Activated naive CD4-positive, alpha-beta T cell treated with anti-CD3 and anti-CD28 coated beads, Interleukin-2, amount 10 ng/mL, durations not matched to agents 7 days and 5 days (primary cell): ENCODE measurements at regions not wholly inside any gene's neighbourhood (a gene's known extent, or its start where the extent isn't known, plus 50 kb on each side); places are given as distances from the start of the nearest gene placed in this dataset.

ENCODE experiments used
- CTCF ChIA-PET: fragments of 350-600 bp; sonication (Branson Sonifier 250); formaldehyde crosslinking; loops from one replicate; lab custom pipeline; 2021; ENCODE audit warnings: antibody characterized with exemption; lab: Charles Lee
- DNase-seq: peaks from one replicate; pipeline ENCODE4 v3.0.0-alpha.2; 2020
- H3K27ac Mint-ChIP-seq: one replicate; pipeline ENCODE4 v1.8.0; 2021; ENCODE audit warnings: mild to moderate bottlenecking, moderate library complexity, mixed read lengths
- H3K27me3 Mint-ChIP-seq: one replicate; pipeline ENCODE4 v1.8.0; 2021; ENCODE audit warnings: mild to moderate bottlenecking, mixed read lengths
- H3K36me3 Mint-ChIP-seq: one replicate; pipeline ENCODE4 v1.8.0; 2021; ENCODE audit warnings: mixed read lengths
- H3K4me1 Mint-ChIP-seq: one replicate; pipeline ENCODE4 v1.8.0; 2021; ENCODE audit warnings: mixed read lengths
- H3K4me3 Mint-ChIP-seq: one replicate; pipeline ENCODE4 v1.8.0; 2021; ENCODE audit warnings: mild to moderate bottlenecking, moderate library complexity, mixed read lengths
- H3K9me3 Mint-ChIP-seq: one replicate; pipeline ENCODE4 v1.8.0; 2021; ENCODE audit warnings: mixed read lengths

DNA sequence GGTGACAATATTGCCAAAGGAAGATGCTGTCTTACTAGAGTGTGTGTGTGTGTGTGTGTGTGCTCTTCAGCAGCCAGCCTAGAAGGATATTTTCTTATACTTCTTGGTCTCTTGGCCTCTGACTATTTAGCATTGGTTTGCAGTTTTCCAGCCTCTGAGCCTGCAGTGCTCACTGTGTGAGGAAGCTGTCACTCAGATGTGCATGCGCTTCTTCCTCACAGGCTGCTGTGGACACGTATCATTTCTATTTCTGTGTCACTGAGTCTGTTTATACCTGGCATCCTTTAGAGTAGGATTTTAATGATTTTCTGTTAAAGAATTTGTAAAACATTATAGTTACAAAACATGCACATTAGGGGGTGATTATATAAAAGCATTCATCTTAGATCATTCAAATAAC is 83.3 kb downstream of the ALDH8A1 start:
- H3K4me1 Mint-ChIP-seq, result peaks cover 11% of the 10 kb centered on the region
- no peaks in the 10 kb centered on the region for H3K27me3 Mint-ChIP-seq
- H3K27ac Mint-ChIP-seq, result no peak overlapping the region
- H3K9me3 Mint-ChIP-seq, result no peaks in the 10 kb centered on the region
- DNase-seq, result no peak
- no peak overlapping the region for H3K4me3 Mint-ChIP-seq
- CTCF ChIA-PET, result no interaction called here
- no peaks in the 10 kb centered on the region for H3K36me3 Mint-ChIP-seq

DNA sequence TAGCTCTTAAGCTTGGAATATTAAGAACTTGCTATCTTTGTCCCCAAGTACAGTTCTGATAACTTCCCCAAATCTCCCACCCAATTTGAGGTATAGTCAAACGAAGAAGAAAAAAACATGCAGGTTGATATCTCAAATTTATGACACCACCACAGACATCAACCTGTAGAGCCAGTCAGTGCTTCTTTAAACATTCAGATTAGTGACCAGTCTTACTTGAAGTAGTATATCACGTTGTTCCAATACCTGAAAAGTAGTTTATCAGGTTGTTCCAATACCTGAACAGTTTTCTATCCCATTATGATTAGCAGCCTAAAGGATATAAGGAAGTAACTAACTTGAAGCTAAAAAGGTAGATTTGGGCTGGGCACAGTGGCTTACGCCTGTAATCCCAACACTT is 85.3 kb downstream of the ALDH8A1 start:
- Mint-ChIP-seq H3K36me3 (no peaks in the 10 kb centered on the region), H3K4me3 (no peak overlapping the region), H3K4me1 (no peaks in the 10 kb centered on the region), H3K27ac (no peak overlapping the region), H3K27me3 (no peaks in the 10 kb centered on the region), H3K9me3 (no peaks in the 10 kb centered on the region)
- CTCF ChIA-PET, result interaction anchor here (1.1 to 1.7 kb wide), 2 partner anchors 18 to 708 kb away, joined by 3 to 5 read pairs; no protein-coding TSS in a partner anchor
- no peak for DNase-seq

DNA sequence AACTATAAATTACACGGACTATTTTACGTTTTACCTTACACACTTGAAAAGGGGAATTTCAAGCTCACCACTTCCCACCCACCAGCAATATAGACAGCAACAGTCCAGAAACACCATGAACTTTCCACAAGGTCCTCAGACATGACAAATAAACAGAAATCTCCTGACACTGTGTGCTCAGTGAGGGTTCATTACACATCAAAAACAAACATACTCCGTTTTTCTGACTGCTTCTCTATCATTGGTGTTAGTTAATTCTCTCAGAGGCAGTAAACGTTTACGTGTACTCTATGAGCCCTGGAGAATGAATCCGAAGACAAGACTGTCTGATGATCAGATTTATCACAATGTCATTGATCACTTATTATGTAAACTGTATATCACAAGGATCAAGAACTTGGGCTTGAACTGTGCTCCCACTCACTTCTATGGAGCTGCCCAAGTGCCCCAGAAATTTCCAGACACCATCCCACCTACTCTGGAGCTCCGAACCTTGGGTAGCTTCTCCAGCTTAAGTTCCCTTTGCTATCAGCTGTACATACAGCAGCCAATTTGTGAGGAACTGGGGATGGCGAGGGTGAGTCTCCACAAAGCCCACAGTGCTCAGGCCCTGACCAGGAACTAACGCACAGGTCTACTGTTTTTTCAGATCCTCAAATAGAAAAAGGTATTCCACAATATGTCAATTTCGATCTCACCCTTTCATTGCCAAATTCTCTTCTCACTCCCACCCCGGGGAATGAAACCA is 86.0 kb downstream of the ALDH8A1 start:
- Mint-ChIP-seq H3K27me3 (no peaks in the 10 kb centered on the region), H3K36me3 (no peaks in the 10 kb centered on the region), H3K9me3 (no peaks in the 10 kb centered on the region), H3K4me1 (no peaks in the 10 kb centered on the region), H3K27ac (no peak overlapping the region), H3K4me3 (no peak overlapping the region)
- no peak for DNase-seq
- CTCF ChIA-PET, result interaction anchor here (1.7 kb wide), 1 partner anchor 19 kb away, joined by 5 read pairs; no protein-coding TSS in a partner anchor

DNA sequence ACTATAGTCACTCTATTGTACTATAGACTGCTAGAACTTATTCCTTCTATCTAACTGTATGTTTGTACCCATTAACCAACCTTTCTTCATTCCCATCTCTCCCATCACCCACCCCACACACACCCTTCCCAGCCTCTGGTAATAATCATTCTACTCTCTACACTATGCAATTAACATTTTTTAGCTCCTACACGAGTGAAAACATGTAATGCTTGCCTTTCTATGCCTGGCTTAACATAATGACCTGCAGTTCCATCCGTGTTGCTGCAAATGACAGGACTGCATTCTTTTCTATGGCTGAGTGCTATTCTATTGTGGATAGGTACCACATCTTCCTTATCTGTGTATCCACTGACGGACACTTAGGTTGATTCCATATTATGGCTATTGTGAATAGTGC is 95.5 kb downstream of the ALDH8A1 start:
- H3K36me3 Mint-ChIP-seq, result no peaks in the 10 kb centered on the region
- H3K4me1 Mint-ChIP-seq, result no peaks in the 10 kb centered on the region
- CTCF ChIA-PET, result interaction anchor here (1.1 to 1.2 kb wide), 2 partner anchors 12 to 67 kb away, joined by 3 to 5 read pairs; no protein-coding TSS in a partner anchor
- H3K9me3 Mint-ChIP-seq, result no peaks in the 10 kb centered on the region
- H3K27me3 Mint-ChIP-seq, result peaks cover 3% of the 10 kb centered on the region
- DNase-seq, result no peak
- no peak overlapping the region for H3K4me3 Mint-ChIP-seq
- no peak overlapping the region for H3K27ac Mint-ChIP-seq

DNA sequence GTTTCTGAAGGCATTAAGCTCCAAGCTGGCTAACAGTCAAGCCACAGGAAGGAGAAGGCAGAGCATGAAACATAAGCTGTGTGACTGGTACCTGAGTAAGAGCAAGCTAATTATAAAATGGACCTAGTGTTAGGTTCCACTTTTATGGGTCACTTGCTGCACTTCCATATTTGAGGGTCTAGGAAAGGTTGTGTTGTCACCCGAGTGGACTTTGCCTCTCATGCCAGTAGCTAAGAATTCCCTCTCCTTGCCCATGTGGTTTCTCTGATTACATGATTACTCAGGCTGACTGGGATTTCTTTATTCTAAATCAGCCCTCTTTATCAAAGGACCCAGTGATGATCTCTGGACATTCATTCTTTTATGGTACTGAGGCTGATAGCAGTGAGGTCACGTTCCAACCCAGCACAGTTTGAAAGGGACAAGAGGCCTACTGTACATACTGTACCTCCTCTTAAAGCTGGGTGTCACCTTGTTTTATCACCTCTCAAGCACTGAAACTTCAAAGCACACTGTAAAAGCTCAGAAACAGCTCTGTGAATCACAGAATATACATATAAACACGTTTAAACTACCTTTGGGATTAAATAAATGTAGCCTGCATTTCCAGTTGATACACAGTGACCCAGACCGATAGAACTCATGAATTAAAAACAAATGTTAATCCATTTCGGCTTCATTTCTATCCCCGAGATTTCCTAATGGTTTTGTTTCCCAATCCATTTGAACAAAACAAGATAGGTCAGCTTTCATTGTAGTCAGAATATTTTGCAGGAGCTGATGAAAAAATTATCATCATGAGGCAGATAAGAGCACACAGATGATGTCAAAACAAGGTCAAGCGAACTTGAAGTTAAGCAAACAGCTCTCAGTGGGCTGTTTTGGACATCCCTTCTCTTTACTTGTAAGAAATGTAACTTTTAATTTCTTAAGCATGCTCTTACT is 96.5 kb downstream of the ALDH8A1 start:
- H3K27ac Mint-ChIP-seq, result no peak overlapping the region
- H3K4me1 Mint-ChIP-seq, result no peaks in the 10 kb centered on the region
- H3K9me3 Mint-ChIP-seq, result no peaks in the 10 kb centered on the region
- no peak for DNase-seq
- CTCF ChIA-PET, result interaction anchor here (1.1 to 1.2 kb wide), 2 partner anchors 11 to 66 kb away, joined by 3 to 5 read pairs; no protein-coding TSS in a partner anchor
- H3K27me3 Mint-ChIP-seq, result peaks cover 7% of the 10 kb centered on the region
- no peaks in the 10 kb centered on the region for H3K36me3 Mint-ChIP-seq
- H3K4me3 Mint-ChIP-seq, result no peak overlapping the region

DNA sequence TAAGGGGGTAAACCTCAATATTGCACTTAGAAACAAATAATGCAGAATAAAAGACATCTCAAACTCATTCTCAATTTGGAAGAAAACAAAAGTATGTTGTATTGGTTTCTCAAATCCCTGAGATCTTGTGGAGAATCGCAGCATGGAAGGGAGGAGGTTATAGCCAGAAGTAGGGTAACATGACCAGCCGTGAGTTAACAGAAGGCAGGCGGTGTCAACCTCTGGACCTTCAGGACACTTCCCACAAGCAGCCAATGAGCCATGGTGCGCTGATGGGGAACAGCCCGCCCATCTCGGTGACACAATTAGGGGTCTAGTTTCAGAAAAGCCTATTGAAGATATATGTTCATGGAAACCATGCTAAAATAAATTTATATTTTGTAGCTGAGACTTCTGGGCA is 98.4 kb downstream of the ALDH8A1 start:
- no peaks in the 10 kb centered on the region for H3K4me1 Mint-ChIP-seq
- H3K36me3 Mint-ChIP-seq, result no peaks in the 10 kb centered on the region
- DNase-seq, result no peak
- H3K27ac Mint-ChIP-seq, result no peak overlapping the region
- H3K9me3 Mint-ChIP-seq, result no peaks in the 10 kb centered on the region
- CTCF ChIA-PET, result no interaction called here
- H3K27me3 Mint-ChIP-seq, result peaks cover 10% of the 10 kb centered on the region
- H3K4me3 Mint-ChIP-seq, result no peak overlapping the region

DNA sequence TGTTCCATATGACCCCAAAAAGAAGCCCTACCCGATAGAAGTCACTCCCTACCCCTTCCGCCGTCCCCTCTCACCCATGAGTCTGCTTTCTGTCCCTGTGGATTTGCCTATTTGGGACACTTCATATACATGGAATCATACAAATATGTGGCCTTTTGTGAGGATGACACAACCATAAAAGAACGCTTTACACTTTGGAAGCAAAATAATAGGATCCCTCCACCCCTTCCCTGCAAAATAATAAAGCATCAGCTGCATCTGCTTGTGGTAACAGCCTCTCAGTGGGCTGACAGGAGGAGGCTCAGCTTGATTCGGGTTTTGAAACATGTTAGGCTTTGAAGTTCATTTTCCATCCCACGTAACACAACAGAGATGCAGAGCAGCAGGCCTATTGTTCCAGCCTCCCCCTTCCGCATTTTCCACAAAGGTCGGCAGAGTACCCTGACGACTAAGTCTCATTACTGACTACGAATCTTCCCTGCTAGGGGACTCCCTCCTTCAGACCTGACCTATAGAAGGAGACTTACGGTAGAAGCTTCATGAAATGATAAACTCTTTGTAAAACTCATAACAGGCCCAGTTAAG is 99.1 kb downstream of the ALDH8A1 start:
- no peak for DNase-seq
- Mint-ChIP-seq H3K36me3 (no peaks in the 10 kb centered on the region), H3K4me3 (no peak overlapping the region), H3K27me3 (peaks cover 12% of the 10 kb centered on the region), H3K9me3 (no peaks in the 10 kb centered on the region), H3K27ac (no peak overlapping the region), H3K4me1 (no peaks in the 10 kb centered on the region)
- CTCF ChIA-PET, result no interaction called here

DNA sequence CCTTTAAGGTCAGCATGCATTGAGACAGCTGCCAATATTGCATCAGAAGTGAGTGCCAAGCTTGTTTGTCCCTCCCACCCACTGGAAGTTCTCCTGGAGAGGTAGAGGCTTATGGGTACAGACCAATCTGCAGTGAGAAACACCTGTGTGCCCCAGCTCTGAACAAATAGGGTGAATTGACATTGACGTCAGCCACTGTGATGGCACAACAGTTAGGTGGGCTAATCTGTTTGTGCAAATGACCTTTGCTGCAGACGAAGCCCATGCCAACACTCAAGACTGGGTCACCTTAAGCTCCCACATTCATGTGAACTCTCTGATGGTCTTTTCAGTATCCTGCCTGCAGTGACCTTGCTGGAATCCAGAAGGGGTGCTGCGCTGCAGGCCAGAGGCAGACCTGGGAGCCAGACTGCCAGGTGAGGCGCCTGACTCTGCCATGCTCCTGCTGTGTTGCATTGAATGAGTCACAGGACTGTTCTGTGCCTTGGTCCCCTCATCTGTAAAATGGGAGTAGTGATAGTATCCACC is 99.9 kb downstream of the ALDH8A1 start:
- no peak overlapping the region for H3K27ac Mint-ChIP-seq
- no peak overlapping the region for H3K4me3 Mint-ChIP-seq
- DNase-seq, result no peak
- no peaks in the 10 kb centered on the region for H3K36me3 Mint-ChIP-seq
- H3K9me3 Mint-ChIP-seq, result no peaks in the 10 kb centered on the region
- CTCF ChIA-PET, result no interaction called here
- H3K4me1 Mint-ChIP-seq, result no peaks in the 10 kb centered on the region
- H3K27me3 Mint-ChIP-seq, result peaks cover 14% of the 10 kb centered on the region

DNA sequence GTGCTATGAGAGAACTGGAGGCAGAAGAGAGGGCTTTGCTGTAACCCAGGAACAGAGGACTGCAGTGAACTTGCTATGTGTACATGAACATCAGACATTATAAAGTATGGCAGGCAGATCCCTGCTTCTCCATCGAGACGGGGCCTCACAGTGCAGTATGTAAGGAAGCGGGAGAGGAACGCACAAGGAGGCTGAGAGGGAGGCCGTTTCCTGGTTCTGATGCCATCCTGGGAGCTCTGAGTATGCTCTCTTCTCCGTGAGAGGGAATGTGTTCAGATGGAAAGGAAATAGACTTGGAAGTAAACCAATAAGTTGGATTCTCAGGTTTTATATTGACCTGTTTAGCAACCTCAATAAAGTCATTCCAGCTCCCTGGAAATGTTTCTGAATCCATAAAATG is 101.8 kb downstream of the ALDH8A1 start:
- no peak overlapping the region for H3K27ac Mint-ChIP-seq
- CTCF ChIA-PET, result interaction anchor here (0.6 kb wide), 1 partner anchor 28 kb away, joined by 3 read pairs; no protein-coding TSS in a partner anchor

DNA sequence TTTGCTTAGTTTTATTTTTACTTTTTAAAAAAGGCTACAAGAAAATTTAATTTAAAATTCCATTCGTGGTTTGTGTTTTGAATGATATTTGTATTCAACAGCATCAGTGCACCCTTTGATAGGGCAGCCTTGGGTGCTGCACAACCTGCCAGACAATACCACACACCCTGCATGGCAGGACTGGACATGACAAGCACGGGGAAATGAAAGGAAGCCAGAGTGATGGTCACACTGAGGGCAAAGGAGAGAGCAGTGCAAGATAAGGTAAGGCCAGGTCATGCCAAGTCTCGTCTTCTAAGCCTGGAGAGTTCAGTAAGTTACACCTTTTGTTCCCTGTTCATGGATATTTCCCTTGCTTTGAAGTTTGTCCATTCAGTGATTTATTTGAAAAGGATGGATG is 103.0 kb downstream of the ALDH8A1 start:
- Mint-ChIP-seq H3K4me3 (no peak overlapping the region), H3K27ac (no peak overlapping the region), H3K9me3 (no peaks in the 10 kb centered on the region), H3K4me1 (no peaks in the 10 kb centered on the region), H3K27me3 (peaks cover 14% of the 10 kb centered on the region), H3K36me3 (no peaks in the 10 kb centered on the region)
- no peak for DNase-seq
- CTCF ChIA-PET, result no interaction called here

More for the DNA sequence above, 101.8 kb downstream of the ALDH8A1 start:
- Mint-ChIP-seq H3K4me1 (no peaks in the 10 kb centered on the region), H3K36me3 (no peaks in the 10 kb centered on the region), H3K9me3 (no peaks in the 10 kb centered on the region), H3K4me3 (no peak overlapping the region), H3K27me3 (peaks cover 14% of the 10 kb centered on the region)
- no peak for DNase-seq

DNA sequence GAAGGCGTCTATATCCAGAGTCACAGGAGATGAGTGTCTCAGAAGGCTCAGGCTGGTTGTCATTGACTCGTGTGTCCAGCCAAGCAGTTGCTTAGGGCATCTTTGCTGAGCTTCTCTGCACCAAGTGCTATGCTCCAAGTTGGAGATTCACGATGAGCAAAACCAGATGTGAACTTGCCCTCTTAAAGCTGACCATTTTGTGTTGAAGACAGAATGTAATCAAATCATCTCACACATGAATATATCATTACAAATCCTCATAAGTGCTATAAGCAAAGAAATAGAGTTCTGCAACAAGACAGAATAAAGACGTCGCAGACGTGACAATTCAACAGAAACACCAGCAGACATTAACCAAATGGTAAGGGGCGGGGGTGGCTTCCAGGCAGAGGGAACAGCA is 103.9 kb downstream of the ALDH8A1 start:
- H3K36me3 Mint-ChIP-seq, result no peaks in the 10 kb centered on the region
- CTCF ChIA-PET, result no interaction called here

DNA sequence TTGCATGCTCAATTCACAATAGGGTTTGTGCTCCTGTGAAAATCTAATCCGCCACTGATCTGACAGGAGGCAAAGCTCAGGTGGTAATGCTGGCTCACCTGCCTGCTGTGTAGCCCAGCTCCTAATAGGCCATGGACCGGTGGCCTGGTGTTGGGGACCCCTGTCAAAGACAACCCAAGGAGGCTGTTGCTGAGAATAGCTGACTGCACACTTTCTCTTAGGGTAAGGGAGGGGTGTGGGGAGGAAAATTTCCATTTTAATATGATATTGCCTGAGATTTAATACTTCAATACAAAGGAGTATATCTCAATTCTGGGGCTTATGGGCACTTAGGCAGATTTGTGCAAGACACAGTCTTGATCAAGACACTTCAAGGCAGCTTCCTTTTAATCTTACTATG is 105.8 kb downstream of the ALDH8A1 start:
- no peak for DNase-seq
- Mint-ChIP-seq H3K4me1 (no peaks in the 10 kb centered on the region), H3K36me3 (no peaks in the 10 kb centered on the region), H3K27ac (no peak overlapping the region), H3K27me3 (peaks cover 8% of the 10 kb centered on the region), H3K9me3 (no peaks in the 10 kb centered on the region), H3K4me3 (no peak overlapping the region)
- CTCF ChIA-PET, result interaction anchor here (1.2 kb wide), 1 partner anchor 13 kb away, joined by 3 read pairs; no protein-coding TSS in a partner anchor

More for the DNA sequence above, 103.9 kb downstream of the ALDH8A1 start:
- no peaks in the 10 kb centered on the region for H3K9me3 Mint-ChIP-seq
- no peaks in the 10 kb centered on the region for H3K4me1 Mint-ChIP-seq
- DNase-seq, result no peak
- H3K27me3 Mint-ChIP-seq, result peaks cover 14% of the 10 kb centered on the region
- no peak overlapping the region for H3K4me3 Mint-ChIP-seq
- no peak overlapping the region for H3K27ac Mint-ChIP-seq

DNA sequence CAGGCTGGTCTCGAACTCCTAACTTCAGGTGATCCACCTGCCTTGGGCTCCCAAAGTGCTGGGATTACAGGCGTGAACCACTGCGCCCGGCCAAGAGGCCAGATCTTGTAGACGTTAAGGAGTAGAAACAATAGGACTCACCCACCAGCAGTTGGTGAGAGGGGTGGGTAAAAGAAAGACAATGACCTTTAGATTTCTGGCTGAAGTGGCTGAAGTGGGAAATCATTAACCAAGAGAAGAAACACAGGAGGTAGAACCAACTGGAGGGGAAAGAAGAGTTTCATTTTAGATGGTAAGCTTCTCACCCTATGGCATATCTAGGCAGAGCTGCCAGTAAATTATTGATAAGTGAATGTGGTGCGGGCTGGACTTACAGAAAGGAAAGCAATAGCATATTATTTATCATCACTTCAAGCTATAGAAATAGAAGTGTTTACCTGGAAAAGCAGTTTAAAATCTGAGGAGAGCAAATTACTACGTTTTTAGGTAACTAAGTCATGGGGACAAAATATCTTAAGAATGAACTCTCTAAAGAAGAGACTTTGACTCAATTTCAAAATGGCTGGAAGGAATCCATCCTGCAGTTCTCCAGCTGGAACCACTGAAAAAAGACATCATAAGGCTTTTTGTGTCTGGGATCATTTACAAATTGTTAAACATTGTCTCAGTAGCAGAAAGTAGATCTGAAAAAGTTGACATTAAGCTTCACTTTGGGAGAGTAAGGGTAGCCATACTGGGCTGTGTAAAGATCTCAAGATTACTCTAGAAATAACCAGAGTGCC is 109.6 kb downstream of the ALDH8A1 start:
- no peak overlapping the region for H3K4me3 Mint-ChIP-seq
- no peak for DNase-seq
- H3K27ac Mint-ChIP-seq, result no peak overlapping the region
- no peaks in the 10 kb centered on the region for H3K4me1 Mint-ChIP-seq
- no peaks in the 10 kb centered on the region for H3K36me3 Mint-ChIP-seq
- no peaks in the 10 kb centered on the region for H3K27me3 Mint-ChIP-seq
- no peaks in the 10 kb centered on the region for H3K9me3 Mint-ChIP-seq
- CTCF ChIA-PET, result no interaction called here
